ENCODE measurements at regions not wholly inside any gene's neighbourhood (a gene's known extent, or its start where the extent isn't known, plus 50 kb on each side); places are given as distances from the start of the nearest gene placed in this dataset.
"Not testable (repeated sequence)": the region's sequence is repeated elsewhere in the genome, so short reads cannot be mapped to it uniquely, and the experiment has no call there.

GRCh38 chr14:55914771-55915170 is 203.4 kb upstream of the PELI2 start:
- H3K9me3 Mint-ChIP-seq = peaks cover 3% of the 10 kb centered on the region

GRCh38 chr14:55915456-55915855 is 202.8 kb upstream of the PELI2 start:
- H3K27me3 Mint-ChIP-seq (ENCODE audit: low read depth) = no peaks in the 10 kb centered on the region
- no peak overlapping the region for H3K4me3 Mint-ChIP-seq
- peaks cover 23% of the 10 kb centered on the region for H3K4me1 Mint-ChIP-seq
- no peak overlapping the region for H3K27ac Mint-ChIP-seq (ENCODE audit: unreplicated experiment)
- TF ChIP-seq, protein P1, sequence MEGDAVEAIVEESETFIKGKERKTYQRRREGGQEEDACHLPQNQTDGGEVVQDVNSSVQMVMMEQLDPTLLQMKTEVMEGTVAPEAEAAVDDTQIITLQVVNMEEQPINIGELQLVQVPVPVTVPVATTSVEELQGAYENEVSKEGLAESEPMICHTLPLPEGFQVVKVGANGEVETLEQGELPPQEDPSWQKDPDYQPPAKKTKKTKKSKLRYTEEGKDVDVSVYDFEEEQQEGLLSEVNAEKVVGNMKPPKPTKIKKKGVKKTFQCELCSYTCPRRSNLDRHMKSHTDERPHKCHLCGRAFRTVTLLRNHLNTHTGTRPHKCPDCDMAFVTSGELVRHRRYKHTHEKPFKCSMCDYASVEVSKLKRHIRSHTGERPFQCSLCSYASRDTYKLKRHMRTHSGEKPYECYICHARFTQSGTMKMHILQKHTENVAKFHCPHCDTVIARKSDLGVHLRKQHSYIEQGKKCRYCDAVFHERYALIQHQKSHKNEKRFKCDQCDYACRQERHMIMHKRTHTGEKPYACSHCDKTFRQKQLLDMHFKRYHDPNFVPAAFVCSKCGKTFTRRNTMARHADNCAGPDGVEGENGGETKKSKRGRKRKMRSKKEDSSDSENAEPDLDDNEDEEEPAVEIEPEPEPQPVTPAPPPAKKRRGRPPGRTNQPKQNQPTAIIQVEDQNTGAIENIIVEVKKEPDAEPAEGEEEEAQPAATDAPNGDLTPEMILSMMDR (conservative IDR thresholded peaks at IDR 0.05) = no peak
- no peaks in the 10 kb centered on the region for H3K36me3 Mint-ChIP-seq (ENCODE audit: low read depth)
- H3K9me3 Mint-ChIP-seq = peaks cover 6% of the 10 kb centered on the region
- no peak for DNase-seq (ENCODE audit: low read depth, low spot score)

More at GRCh38 chr14:55914771-55915170, 203.4 kb upstream of the PELI2 start:
- H3K36me3 Mint-ChIP-seq (ENCODE audit: low read depth) = no peaks in the 10 kb centered on the region
- no peak overlapping the region for H3K27ac Mint-ChIP-seq (ENCODE audit: unreplicated experiment)
- H3K4me3 Mint-ChIP-seq = no peak overlapping the region
- no peaks in the 10 kb centered on the region for H3K27me3 Mint-ChIP-seq (ENCODE audit: low read depth)
- DNase-seq (ENCODE audit: low read depth, low spot score) = no peak
- TF ChIP-seq, protein P1 (conservative IDR thresholded peaks at IDR 0.05) = no peak
- H3K4me1 Mint-ChIP-seq = peaks cover 23% of the 10 kb centered on the region

DNA sequence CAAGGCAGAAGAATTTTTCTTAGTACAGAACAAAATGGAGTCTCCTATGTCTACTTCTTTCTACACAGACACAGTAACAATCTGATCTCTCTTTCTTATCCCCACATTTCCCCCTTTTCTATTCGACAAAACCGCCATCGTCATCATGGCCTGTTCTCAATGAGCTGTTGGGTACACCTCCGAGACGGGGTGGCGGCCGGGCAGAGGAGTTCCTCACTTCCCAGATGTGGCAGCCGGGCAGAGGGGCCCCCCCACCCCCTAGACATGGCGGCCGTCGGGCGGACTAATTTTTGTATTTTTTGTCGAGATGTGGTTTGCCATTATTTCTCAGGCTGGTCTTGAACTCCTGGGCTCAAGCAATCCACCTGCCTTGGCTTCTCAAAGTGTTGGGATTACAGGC is 198.4 kb upstream of the PELI2 start:
- not testable (repeated sequence) for H3K36me3 Mint-ChIP-seq (ENCODE audit: low read depth); DNase-seq (ENCODE audit: low read depth, low spot score); H3K9me3 Mint-ChIP-seq; H3K27ac Mint-ChIP-seq (ENCODE audit: unreplicated experiment); H3K4me3 Mint-ChIP-seq; H3K27me3 Mint-ChIP-seq (ENCODE audit: low read depth)
- H3K4me1 Mint-ChIP-seq = peaks cover 13% of the 10 kb centered on the region

- H3K27ac Mint-ChIP-seq (ENCODE audit: unreplicated experiment) = no peak overlapping the region
- peaks cover 18% of the 10 kb centered on the region for H3K4me1 Mint-ChIP-seq
- TF ChIP-seq, protein P1 (conservative IDR thresholded peaks at IDR 0.05) = no peak
- no peak for DNase-seq (ENCODE audit: low read depth, low spot score)
- H3K27me3 Mint-ChIP-seq (ENCODE audit: low read depth) = no peaks in the 10 kb centered on the region
- H3K9me3 Mint-ChIP-seq = peaks cover 8% of the 10 kb centered on the region
- H3K4me3 Mint-ChIP-seq = no peak overlapping the region
- H3K36me3 Mint-ChIP-seq (ENCODE audit: low read depth) = no peaks in the 10 kb centered on the region
Measured at GRCh38 chr14:55921511-55921910, 196.7 kb upstream of the PELI2 start.

- TF ChIP-seq, protein P1 (conservative IDR thresholded peaks at IDR 0.05) = no peak
- Mint-ChIP-seq H3K27ac (ENCODE audit: unreplicated experiment) (peak overlapping the region; percentile 59), H3K27me3 (ENCODE audit: low read depth) (no peaks in the 10 kb centered on the region)
Measured at GRCh38 chr14:55926007-55926406, 192.2 kb upstream of the PELI2 start.

GRCh38 chr14:55927028-55927427 is 191.2 kb upstream of the PELI2 start:
- no peaks in the 10 kb centered on the region for H3K27me3 Mint-ChIP-seq (ENCODE audit: low read depth)
- H3K4me1 Mint-ChIP-seq = peaks cover 44% of the 10 kb centered on the region
- H3K27ac Mint-ChIP-seq (ENCODE audit: unreplicated experiment) = peak overlapping the region; percentile 83
- H3K4me3 Mint-ChIP-seq = peak overlapping the region; percentile 81
- TF ChIP-seq, protein P1 (conservative IDR thresholded peaks at IDR 0.05) = no peak
- H3K9me3 Mint-ChIP-seq = peaks cover 2% of the 10 kb centered on the region
- no peaks in the 10 kb centered on the region for H3K36me3 Mint-ChIP-seq (ENCODE audit: low read depth)
- DNase-seq (ENCODE audit: low read depth, low spot score) = peak; percentile 69

More at GRCh38 chr14:55926007-55926406, 192.2 kb upstream of the PELI2 start:
- Mint-ChIP-seq H3K36me3 (ENCODE audit: low read depth) (no peaks in the 10 kb centered on the region), H3K4me1 (peaks cover 44% of the 10 kb centered on the region), H3K9me3 (no peaks in the 10 kb centered on the region), H3K4me3 (no peak overlapping the region)
- no peak for DNase-seq (ENCODE audit: low read depth, low spot score)
